Bronchial epithelial cell (primary cell): ENCODE measurements at regions not wholly inside any gene's neighbourhood (a gene's known extent, or its start where the extent isn't known, plus 50 kb on each side); places are given as distances from the start of the nearest gene placed in this dataset.
A peak's percentile ranks its signal among the peaks of the same experiment; 100 is the strongest.

ENCODE experiments used
- DNase-seq: peaks from one replicate; pipeline ENCODE4 v3.0.0-alpha.2; 2010; ENCODE audit warnings: low read depth
- FAIRE-seq: peaks from 2 replicates; lab custom pipeline; 2011; peaks lifted over from hg19 to GRCh38; lab: Jason Lieb, UNC
- H3K27me3 ChIP-seq: 2 replicates; pipeline ENCODE4 v1.5.1; 2011; ENCODE audit warnings: low read length; ENCODE audit not compliant: control insufficient read depth, insufficient read depth
- H3K36me3 ChIP-seq: 2 replicates; pipeline ENCODE4 v1.5.1; 2011; ENCODE audit warnings: low read length; ENCODE audit not compliant: control insufficient read depth, insufficient read depth
- H3K4me3 ChIP-seq: 2 replicates; pipeline ENCODE4 v1.5.1; 2011; ENCODE audit warnings: mild to moderate bottlenecking, low read depth, low read length, control low read depth
- TF ChIP-seq, protein P1 (sequence below): IDR thresholded peaks from 2 replicates; pipeline ENCODE4 v1.5.1; 2011; ENCODE audit warnings: mild to moderate bottlenecking, moderate library complexity, low read length, control low read depth, inconsistent platforms; ENCODE audit not compliant: insufficient read depth, severe bottlenecking

GRCh38 chr11:15903246-15903645 is 453.1 kb downstream of the SOX6 start:
- Histone ChIP-seq H3K36me3 (no peaks in the 10 kb centered on the region), H3K4me3 (no peak overlapping the region), H3K27me3 (no peaks in the 10 kb centered on the region)
- DNase-seq (peak; percentile 51), FAIRE-seq (no peak)
- TF ChIP-seq, protein P1, sequence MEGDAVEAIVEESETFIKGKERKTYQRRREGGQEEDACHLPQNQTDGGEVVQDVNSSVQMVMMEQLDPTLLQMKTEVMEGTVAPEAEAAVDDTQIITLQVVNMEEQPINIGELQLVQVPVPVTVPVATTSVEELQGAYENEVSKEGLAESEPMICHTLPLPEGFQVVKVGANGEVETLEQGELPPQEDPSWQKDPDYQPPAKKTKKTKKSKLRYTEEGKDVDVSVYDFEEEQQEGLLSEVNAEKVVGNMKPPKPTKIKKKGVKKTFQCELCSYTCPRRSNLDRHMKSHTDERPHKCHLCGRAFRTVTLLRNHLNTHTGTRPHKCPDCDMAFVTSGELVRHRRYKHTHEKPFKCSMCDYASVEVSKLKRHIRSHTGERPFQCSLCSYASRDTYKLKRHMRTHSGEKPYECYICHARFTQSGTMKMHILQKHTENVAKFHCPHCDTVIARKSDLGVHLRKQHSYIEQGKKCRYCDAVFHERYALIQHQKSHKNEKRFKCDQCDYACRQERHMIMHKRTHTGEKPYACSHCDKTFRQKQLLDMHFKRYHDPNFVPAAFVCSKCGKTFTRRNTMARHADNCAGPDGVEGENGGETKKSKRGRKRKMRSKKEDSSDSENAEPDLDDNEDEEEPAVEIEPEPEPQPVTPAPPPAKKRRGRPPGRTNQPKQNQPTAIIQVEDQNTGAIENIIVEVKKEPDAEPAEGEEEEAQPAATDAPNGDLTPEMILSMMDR: no peak

DNA sequence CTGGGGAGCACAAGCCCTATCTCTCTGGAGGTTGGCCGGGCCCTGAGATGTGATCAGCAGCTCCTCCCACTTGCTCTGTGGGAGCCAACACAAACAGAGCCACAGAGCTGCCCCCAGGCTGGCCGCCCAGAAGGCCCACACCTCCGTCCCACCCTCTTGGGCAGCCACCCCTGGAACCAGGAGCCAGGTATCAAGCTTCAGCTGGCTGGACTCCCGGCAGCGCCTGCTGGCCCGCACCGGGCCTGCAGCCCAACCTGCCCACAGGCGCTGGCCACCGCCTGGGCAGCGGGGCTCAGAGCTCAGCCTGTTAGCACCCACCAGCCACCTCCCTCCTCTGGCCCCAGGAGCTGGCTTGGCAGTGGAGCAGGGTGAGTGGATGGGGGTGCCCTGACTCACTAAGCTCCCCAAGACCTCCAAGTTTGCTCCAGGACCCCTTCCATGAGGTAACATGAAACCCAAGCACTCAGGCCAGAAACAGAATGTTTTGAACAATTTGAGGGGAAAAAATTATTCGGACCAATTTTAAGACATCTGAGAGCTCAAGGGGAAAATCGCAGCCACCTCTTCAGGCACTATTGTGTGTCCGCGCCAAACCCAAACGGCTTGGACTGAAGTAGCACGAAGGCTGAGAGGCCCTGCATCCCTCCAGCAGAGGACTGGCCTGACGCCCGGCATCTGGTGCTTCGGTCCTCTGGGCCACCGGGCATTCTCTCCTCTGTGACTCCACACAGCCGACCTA is 450.8 kb downstream of the SOX6 start:
- TF ChIP-seq, protein P1: no peak
- H3K36me3 ChIP-seq: no peaks in the 10 kb centered on the region
- H3K4me3 ChIP-seq: no peak overlapping the region
- DNase-seq (no peak), FAIRE-seq (no peak)
- H3K27me3 ChIP-seq: no peaks in the 10 kb centered on the region

DNA sequence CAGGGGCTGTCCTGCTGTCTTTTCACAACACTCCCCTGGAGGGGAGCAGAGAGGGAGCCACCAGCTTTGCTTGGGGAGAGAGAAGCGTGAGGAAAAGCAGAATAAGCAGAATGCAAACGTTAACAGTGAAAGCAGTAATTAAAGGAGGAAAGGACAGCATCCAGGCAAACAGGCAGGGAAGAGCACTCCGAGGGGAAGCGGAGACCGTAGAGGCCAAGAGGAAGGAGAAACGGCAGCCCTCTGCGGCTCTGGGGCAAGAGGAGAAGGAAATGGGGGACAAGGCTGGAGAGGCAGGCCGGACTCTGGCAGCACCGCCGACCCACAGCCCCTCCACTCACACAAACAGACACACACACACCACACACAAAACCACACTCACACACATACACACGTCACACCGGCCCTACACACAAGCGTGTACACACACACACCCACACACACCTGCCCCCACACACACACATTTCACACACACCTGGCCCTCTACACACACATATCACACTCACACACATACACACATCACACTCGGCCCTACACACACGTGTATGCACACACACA is 449.8 kb downstream of the SOX6 start:
- Histone ChIP-seq H3K36me3 (no peaks in the 10 kb centered on the region), H3K27me3 (no peaks in the 10 kb centered on the region), H3K4me3 (no peak overlapping the region)
- DNase-seq (no peak), FAIRE-seq (no peak)
- TF ChIP-seq, protein P1: no peak

- FAIRE-seq: no peak
- no peak for DNase-seq
- Histone ChIP-seq H3K27me3 (no peaks in the 10 kb centered on the region), H3K4me3 (no peak overlapping the region), H3K36me3 (no peaks in the 10 kb centered on the region)
- TF ChIP-seq, protein P1: no peak
Observed at GRCh38 chr11:15907806-15908205, 448.5 kb downstream of the SOX6 start.

DNA sequence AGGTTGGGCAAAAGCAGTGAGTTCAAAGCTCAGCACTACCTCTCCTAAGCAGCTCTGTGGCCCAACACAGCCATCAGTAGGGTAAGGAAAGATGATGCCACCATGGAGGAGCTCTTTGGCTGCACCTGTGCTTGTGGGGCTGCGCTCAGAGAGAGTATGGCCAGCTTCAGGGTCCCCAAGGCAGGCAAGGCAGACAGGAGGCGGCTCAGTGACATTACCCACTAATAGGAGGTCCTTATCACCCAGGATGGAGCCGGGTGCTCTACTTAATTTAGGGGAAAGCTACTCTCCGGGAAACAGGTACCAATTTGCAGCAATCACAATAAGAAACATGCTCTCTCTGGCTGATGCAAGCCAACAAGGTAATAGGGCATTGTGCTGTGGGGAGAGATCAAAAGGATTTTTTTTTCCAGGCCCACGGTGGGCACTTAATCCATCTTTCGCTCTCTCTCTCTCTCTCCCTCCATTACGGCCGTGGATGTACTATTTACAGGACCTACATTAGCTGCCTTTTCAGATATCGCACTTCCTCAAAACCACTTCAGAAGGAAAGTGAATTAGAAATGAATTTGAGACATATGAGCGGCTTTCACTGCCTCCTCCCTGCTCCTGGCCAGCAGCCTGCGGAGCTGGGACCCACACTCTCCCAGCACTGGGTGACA is 446.3 kb downstream of the SOX6 start:
- Histone ChIP-seq H3K27me3 (no peaks in the 10 kb centered on the region), H3K4me3 (no peak overlapping the region), H3K36me3 (no peaks in the 10 kb centered on the region)
- no peak for DNase-seq
- TF ChIP-seq, protein P1: no peak
- FAIRE-seq: no peak
